Esophagus muscularis mucosa (tissue), 3 donors: ENCODE measurements at regions not wholly inside any gene's neighbourhood (a gene's known extent, or its start where the extent isn't known, plus 50 kb on each side); places are given as distances from the start of the nearest gene placed in this dataset.

Experiments used
- POLR2A ChIP-seq: fragments of 450-650 bp; IDR thresholded peaks from one replicate; pipeline ENCODE4 v1.6.1; 2017; ENCODE audit warnings: antibody characterized with exemption, moderate library complexity, mild to moderate bottlenecking, low read depth
- TF ChIP-seq, protein P1 (sequence below), 3 experiments: fragments of 200-600 bp in 2 of 3; fragments of 450-650 bp in 1 of 3; sonication (generic) in 2 of 3; IDR thresholded peaks; one replicate each; pipeline ENCODE4 v1.5.1; 2017 to 2019; ENCODE audit warnings: antibody characterized with exemption in 3 of 3, mild to moderate bottlenecking in 2 of 3, moderate library complexity in 1 of 3

DNA sequence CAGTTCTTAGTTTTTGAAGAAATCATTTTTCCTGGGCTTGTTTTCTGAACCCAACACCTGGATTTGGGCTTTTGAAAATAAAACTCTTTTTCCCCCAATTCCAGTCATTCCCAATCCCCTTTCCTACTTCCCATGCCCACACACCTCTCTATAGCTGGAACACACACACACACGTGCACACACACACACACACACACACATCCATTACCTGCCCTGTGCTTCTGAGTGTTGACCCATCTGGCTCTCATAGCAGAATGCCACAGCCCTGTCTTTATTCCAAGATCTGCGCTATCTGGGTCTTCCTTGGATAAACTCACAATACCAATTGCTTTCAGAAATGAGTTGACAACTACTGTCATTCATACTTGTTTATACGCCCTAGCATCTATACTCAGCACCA lies 54.9 kb upstream of the C4orf54 start:
- no peak for TF ChIP-seq POLR2A
- TF ChIP-seq, protein P1, sequence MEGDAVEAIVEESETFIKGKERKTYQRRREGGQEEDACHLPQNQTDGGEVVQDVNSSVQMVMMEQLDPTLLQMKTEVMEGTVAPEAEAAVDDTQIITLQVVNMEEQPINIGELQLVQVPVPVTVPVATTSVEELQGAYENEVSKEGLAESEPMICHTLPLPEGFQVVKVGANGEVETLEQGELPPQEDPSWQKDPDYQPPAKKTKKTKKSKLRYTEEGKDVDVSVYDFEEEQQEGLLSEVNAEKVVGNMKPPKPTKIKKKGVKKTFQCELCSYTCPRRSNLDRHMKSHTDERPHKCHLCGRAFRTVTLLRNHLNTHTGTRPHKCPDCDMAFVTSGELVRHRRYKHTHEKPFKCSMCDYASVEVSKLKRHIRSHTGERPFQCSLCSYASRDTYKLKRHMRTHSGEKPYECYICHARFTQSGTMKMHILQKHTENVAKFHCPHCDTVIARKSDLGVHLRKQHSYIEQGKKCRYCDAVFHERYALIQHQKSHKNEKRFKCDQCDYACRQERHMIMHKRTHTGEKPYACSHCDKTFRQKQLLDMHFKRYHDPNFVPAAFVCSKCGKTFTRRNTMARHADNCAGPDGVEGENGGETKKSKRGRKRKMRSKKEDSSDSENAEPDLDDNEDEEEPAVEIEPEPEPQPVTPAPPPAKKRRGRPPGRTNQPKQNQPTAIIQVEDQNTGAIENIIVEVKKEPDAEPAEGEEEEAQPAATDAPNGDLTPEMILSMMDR (IDR thresholded peaks at IDR 0.05) = no peak
